Omental fat pad (tissue), 3 donors: ENCODE measurements at regions not wholly inside any gene's neighbourhood (a gene's known extent, or its start where the extent isn't known, plus 50 kb on each side); places are given as distances from the start of the nearest gene placed in this dataset.
"Not testable (repeated sequence)": the region's sequence is repeated elsewhere in the genome, so short reads cannot be mapped to it uniquely, and the experiment has no call there.

Experiments used
- ATAC-seq: fragments of 150-250 bp; one replicate; pipeline ENCODE4 v1.9.1; 2016; ENCODE audit warnings: mild to moderate bottlenecking, moderate library complexity; ENCODE audit not compliant: low FRiP score
- DNase-seq: peaks from one replicate; pipeline ENCODE4 v3.0.0-alpha.2; 2019; ENCODE audit warnings: low spot score
- TF ChIP-seq, protein P1 (sequence below), 3 donors: fragments of 450-650 bp; IDR thresholded peaks; one replicate each; pipeline ENCODE4 v1.5.1; 2016 to 2017; ENCODE audit warnings: antibody characterized with exemption in 3 of 3, mild to moderate bottlenecking in 3 of 3, moderate library complexity in 2 of 3

GRCh38 chr4:187666697-187667494 is 328.7 kb upstream of the ZFP42 start:
- DNase-seq, result no peak
- ATAC-seq, result no peak
- TF ChIP-seq, protein P1, sequence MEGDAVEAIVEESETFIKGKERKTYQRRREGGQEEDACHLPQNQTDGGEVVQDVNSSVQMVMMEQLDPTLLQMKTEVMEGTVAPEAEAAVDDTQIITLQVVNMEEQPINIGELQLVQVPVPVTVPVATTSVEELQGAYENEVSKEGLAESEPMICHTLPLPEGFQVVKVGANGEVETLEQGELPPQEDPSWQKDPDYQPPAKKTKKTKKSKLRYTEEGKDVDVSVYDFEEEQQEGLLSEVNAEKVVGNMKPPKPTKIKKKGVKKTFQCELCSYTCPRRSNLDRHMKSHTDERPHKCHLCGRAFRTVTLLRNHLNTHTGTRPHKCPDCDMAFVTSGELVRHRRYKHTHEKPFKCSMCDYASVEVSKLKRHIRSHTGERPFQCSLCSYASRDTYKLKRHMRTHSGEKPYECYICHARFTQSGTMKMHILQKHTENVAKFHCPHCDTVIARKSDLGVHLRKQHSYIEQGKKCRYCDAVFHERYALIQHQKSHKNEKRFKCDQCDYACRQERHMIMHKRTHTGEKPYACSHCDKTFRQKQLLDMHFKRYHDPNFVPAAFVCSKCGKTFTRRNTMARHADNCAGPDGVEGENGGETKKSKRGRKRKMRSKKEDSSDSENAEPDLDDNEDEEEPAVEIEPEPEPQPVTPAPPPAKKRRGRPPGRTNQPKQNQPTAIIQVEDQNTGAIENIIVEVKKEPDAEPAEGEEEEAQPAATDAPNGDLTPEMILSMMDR (IDR thresholded peaks at IDR 0.05), result no peak

- ATAC-seq (no peak), DNase-seq (no peak)
- TF ChIP-seq, protein P1 (IDR thresholded peaks at IDR 0.05), result no peak
These were observed 327.0 kb upstream of the ZFP42 start for GRCh38 chr4:187668526-187669082.

DNA sequence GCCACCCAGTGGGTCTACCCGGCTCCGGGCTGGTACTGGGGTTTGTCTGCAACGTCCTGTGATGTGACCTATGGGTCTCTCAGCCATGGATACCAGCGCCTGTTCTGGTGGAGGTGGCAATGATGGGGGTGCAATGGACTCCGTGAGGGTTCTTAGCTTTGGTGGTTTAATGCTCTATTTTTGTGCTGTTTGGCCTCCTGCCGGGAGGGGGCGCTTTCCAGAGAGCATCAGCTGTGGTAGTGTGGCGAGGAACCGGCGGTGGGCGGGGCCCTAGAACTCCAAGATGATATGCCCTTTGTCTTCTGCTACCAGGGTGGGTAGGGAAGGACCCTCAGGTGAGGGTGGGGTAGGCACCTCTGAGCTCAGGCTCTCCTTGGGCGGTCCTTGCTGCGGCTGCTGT is 324.1 kb upstream of the ZFP42 start:
- not testable (repeated sequence) for DNase-seq, ATAC-seq

DNA sequence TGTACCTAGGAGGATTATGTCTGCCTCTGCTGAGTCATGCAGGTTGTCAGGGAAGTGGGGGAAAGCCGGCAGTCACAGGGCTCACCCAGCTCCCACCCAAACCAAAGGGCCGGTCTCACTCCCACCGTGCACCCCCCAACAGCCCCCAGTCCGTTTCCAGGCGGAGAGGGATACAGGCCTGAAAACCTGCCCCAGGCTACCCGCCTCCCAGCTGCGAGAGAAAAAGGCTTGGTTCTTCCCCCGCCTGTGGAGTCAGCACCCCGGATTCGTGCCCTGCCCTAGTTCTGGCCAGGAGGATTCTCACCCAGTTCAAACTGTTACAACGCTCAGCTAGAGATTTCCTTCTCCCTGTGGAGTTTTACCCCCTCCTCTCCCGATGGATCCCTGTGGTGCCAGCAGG is 323.6 kb upstream of the ZFP42 start:
- not testable (repeated sequence) for DNase-seq, ATAC-seq

- DNase-seq, ATAC-seq: not testable (repeated sequence)
These were observed 323.0 kb upstream of the ZFP42 start for GRCh38 chr4:187672526-187672925.

DNA sequence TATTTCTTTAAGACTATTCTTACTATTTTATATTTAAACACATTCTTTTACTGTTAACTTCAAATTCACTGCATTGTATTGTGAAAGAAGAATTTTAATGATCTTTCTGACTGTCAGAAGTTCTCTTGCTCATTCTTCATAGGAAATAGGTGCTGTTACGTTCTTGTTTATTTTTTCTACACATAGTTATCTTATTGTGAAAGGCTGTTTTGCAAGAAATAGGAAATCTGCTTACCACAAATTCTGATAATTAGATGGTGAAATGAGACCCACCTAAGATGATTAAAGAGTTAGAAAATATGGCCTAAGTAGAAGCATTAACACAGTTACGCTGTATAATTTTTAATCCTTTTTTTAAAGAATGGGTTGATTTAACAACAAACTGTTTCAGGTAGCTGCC is 316.1 kb upstream of the ZFP42 start:
- ATAC-seq (no peak), DNase-seq (no peak)
- TF ChIP-seq, protein P1 (IDR thresholded peaks at IDR 0.05), result no peak

GRCh38 chr4:187685247-187685646 is 310.3 kb upstream of the ZFP42 start:
- TF ChIP-seq, protein P1 (IDR thresholded peaks at IDR 0.05), result no peak
- ATAC-seq, result no peak
- no peak for DNase-seq

DNA sequence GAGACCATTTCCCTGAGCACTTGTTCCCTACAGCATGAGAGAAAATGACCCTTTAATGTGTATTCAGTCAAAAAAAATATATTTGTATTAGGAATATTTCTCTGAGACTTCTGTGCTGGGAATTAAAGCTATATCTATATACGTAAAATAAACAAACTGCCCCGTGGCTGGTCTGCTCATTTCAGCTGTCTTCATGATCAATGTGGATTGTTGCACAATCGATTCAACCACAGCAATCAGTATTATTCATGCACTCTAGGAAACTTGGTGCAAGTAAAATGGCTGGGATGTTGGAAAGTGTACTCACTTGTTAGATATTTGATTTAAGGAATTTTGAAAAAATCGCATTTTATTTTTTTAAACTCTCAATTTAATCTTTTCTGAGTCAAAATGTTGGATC is 307.9 kb upstream of the ZFP42 start:
- TF ChIP-seq, protein P1 (IDR thresholded peaks at IDR 0.05), result no peak
- DNase-seq (no peak), ATAC-seq (no peak)
